Neural progenitor cell (in vitro differentiated cells): ENCODE measurements at regions not wholly inside any gene's neighbourhood (a gene's known extent, or its start where the extent isn't known, plus 50 kb on each side); places are given as distances from the start of the nearest gene placed in this dataset.

Source experiments
- CTCF ChIP-seq: fragments of 200-600 bp; sonication (generic); IDR thresholded peaks from 2 replicates; pipeline ENCODE4 v1.5.1; 2017; ENCODE audit warnings: antibody characterized with exemption, mild to moderate bottlenecking
- EZH2phosphoT487 ChIP-seq: fragments of 200-600 bp; sonication (generic); IDR thresholded peaks from 2 replicates; pipeline ENCODE4 v1.6.1; 2017; ENCODE audit warnings: antibody characterized with exemption

- TF ChIP-seq CTCF (no peak), EZH2phosphoT487 (no peak)
Measured at GRCh38 chr12:58034311-58034710, 92.9 kb downstream of the ATP23 start.
